HG03565 (cell line): ENCODE measurements at regions not wholly inside any gene's neighbourhood (a gene's known extent, or its start where the extent isn't known, plus 50 kb on each side); places are given as distances from the start of the nearest gene placed in this dataset.
A peak's percentile ranks its signal among the peaks of the same experiment; 100 is the strongest.

Experiments used
- ATAC-seq: cut with Tn5 transposase; IDR thresholded peaks from one replicate; pipeline ENCODE4 v1.9.1; 2021; ENCODE audit warnings: mild to moderate bottlenecking, moderate library complexity; ENCODE audit not compliant: unreplicated experiment

DNA sequence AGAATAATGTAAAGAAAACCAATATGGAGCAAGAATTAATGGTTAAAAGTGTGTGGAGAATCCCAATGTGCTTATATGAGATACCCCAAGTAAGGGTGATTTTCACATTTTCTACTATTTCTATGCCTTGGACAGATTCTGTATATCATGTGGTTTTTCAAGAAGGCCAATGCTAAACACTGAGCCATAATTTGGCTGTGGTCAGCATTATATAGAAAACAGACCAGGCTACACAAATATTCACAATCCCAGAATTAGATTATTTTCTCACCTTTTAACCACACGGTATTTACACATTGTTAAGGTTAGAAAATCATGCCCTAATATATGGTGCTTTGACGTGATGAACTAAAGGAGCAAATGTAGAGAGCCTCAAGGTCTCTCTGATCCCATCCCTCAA, 277.4 kb upstream of the LRATD1 start:
- no peak for ATAC-seq

DNA sequence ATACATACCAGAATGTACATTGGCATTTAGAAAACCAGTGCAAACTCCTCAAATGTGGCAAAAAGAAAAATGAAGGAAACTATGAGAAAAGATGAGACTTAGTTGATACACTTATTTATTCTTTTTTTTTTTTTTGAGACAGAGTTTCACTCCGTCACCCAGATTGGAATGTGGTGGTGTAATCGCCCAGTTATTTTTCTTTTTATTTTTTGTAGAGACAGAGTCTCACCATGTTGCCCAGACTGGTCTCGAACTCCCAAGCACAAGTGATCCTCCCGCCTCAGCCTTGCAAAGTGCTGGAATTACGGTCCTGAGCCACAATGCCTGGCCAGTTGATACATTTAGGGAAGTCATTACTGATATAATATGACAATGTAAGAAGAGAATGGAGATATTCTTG, 274.2 kb upstream of the LRATD1 start:
- ATAC-seq = no peak

DNA sequence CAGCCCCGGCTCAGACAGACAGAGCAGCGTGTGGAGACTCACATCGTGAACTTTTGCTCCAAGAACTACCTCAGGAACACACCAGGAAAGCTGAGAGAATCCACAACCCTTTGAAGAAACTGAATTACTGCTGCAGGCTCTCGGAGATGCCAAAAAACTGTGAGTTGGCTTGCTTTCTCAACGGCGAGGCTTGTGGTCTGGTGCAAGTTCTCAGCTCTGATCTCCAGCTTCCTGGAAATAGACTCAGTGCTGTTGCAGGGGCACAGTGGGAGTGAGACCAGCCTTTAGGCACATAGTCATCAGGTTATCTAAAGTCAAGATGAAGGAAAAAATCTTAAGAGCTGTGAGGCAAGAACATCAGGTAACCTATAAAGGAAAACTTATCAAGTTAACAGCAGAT, 273.7 kb upstream of the LRATD1 start:
- no peak for ATAC-seq

DNA sequence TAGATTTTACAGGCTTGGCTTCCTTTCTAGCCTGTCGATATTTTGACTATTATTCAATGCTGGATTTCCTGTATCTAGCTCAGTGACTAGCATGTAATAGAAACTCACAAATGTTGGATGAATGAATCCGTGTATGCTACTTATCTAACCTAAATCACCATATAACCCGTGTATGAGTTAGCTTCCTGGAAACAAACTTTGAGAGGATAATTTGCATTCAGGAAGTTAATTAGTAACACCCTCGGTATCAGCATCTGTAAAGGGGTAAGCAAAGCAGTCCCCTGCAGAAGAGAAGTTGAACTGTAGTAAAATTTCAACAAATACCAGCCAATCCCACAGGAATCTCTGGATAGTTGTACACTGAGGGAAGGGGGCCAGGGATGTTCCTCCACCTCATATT, 269.4 kb upstream of the LRATD1 start:
- no peak for ATAC-seq

DNA sequence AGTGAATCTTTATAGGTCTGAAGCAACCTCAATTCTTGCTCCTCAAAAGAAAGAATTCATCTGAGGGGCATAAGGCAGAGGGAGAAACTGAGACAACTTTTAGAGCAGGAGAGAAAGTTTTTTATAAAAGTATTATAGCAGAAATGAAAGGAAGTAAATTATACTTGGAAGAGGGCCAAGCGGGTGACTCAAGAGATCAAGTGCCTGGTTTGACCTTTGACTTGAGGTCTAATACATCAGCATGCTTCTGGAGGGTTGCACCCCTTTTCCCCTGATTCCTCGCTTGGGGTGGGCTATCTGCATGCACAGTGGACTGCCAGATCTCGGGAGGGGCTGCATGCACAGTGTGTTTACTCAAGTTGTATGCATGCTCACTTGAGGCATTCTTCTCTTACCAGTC, 268.5 kb upstream of the LRATD1 start:
- ATAC-seq = no peak

DNA sequence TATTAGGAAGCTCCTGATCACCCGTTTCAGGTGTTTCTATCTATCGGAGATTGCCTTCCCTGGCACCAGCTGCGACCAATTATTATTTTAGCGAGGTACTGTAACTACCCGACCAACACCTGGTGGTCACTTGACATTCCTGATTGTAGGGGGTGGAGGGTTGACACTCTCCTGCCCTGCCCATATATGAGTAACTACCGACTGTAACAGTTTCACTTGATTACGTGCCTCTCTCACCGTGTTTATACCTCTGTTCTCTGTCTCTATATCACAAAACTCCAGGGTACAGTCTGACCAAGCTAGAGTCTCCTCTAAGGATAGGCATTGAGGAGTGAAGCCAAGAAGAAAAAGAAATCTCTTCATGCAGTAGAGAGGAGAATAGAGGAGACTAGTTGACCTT, 268.0 kb upstream of the LRATD1 start:
- ATAC-seq = no peak

DNA sequence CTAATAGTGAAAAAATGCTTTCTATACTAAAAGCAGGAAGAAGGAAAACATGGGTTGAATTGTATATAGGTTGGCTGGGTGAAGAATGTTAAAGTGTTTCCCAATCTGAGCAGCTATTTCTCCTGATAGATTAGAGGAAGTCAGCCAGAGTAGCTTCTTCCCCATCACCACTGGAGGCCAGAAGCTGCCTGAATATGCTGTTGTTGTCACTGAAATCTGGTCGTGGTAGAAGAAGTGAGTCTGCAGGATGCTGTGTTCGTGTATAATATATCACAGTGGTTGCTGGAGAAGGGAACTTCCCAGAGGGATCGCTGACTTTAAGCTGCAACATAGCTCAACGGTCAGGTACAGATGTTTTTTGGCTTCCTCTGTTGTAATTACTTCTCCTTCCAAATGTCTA, 247.5 kb upstream of the LRATD1 start:
- ATAC-seq = no peak

DNA sequence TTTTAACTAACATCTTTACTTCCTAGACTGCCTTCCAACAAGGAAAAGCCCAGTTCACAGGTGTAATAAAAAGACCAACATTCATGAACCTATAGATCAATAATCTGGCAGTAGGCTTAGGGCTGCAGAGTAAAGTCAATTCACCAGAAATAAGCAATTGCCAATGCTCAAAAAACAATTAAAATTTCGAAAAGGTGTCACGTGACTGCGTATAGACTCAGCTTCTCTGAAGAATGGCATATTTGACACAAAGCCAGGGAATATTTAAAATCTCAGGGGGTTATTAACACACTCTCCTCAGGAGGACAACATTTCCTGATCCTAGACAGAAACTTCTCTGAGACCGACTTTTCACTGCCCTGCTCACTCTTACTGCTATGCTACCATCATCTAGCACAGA, 245.2 kb upstream of the LRATD1 start:
- no peak for ATAC-seq

DNA sequence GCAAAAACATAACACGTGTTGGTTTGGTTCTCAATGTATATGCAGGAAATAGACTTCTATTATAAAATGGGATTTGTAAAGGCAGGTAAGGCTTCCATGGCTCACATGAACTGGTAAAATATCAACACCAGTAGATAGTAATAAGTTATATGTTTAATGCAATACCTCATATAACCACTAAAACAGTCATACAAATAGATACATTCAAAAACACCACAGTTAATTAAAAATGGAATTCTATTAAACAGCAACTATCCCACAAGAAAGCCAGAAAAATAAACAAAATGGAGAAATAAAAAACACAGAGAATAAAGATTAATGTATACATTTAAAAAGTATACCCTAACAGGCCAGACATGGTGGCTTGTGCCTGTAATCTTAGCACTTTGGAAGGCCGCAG, 243.8 kb upstream of the LRATD1 start:
- no peak for ATAC-seq

DNA sequence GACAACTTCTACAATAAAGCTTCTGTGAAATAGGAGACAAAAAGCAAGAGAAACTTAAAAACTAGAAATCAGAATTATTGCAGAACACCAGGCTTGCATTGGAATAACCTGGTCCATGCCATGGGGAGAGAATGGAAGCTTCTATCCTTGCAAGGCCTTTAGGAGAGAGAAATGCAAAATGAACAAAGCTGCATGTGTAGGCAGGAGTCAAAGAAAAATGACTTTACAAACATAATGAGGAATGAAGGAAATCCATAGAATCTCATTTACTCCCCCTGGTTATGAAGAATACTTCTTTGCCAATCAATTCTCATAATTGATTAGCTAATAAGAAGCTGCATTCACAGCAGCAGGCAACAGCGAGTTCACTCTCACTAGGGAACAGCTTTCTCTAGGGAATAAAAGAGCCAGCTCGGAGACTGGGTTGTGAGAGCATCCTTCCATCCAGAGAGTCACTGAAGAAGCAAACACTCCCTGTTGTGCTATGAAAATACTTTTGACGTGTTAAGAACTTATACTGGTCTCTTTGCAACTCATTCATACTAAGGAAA, 235.9 kb upstream of the LRATD1 start:
- no peak for ATAC-seq

DNA sequence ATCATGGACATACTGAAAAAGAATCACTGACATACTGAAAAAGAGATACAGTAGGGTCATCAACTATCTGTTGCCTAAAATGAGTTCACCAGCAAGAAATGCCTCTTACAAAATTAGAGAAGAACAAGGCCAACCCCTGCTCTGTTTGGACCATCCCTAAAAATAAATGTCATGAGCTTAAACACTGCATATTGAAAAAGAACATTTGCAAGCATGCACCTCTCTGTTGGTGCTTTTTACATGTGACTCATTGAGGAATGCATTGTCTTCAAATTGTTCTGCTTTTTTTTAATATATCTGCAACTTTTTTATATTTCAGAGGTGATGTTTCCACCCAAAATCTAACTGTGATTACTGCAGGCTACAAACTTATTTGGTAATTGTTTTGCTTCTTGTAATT, 233.9 kb upstream of the LRATD1 start:
- ATAC-seq = no peak

DNA sequence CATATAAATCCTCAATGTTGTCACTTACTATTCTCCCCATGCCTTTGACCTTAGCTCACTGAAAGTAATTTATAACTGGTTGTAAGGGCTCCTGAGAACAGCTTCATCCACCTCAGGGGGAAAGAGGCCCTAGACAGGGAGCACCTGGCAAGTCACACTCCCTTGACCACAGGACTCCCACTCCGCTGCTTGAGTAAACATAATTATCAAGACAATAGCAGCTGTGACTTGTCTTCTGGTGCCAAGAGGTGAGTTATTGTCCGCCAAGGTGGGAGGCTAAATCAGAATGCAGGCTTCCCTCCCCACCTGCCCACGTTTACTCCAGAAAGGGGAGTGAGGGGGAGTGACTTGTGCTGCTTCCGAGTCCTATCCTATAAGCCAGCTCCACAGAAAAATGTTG, 230.6 kb upstream of the LRATD1 start:
- ATAC-seq = no peak

DNA sequence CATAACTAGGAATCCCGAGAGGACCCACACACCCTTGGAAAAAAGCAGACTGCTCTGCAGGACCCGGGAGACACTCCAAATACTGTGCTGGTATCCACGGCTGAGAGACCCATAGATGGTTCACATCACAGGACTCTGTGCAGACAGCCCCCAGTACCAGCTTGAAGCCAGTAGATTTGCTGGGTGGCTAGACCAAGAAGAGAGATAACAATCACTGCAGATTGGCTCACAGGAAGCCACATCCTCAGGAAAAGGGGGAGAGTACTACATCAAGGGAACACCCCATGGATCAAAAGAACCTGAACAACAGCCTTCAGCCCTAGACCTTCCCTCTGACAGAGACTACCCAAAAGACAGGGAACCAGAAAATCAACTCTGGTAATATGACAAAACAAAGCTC, 223.8 kb upstream of the LRATD1 start:
- no peak for ATAC-seq

DNA sequence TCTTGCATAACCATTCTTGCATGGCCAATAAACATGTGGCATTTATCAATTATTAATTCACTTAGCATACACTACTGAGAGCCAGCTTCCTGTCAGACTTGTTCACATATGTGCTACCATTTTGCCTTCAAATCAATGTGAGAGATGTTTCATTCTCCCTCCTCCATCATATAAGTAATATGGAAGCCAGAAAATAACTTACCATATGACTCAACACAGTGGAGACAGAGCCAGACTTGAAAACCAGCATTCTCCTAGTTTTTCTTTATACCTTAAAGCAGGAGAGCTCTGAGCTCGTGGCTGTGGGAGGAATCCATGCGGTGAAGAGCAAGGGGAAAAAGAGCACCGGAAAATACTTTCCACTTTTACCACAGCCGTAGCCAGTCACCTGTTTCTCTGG, 215.0 kb upstream of the LRATD1 start:
- ATAC-seq = no peak

DNA sequence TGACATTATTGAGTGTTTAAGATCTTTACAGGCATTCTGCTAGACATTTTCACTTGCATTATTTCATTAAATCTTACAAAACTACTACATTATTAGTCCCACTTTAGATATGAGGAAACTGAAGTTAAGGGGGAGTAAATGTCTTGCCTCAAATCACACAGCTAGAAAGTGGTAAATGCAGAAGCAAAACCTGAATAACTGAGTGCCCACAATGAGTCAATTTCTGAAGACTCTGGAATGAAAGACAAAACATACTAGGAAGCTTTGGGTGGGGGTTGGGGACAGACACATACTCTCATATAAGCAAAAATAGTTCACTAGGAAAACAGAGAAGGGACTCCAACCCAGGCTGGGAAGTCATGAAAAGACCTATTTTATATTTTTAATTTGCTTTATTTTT, 214.4 kb upstream of the LRATD1 start:
- no peak for ATAC-seq

DNA sequence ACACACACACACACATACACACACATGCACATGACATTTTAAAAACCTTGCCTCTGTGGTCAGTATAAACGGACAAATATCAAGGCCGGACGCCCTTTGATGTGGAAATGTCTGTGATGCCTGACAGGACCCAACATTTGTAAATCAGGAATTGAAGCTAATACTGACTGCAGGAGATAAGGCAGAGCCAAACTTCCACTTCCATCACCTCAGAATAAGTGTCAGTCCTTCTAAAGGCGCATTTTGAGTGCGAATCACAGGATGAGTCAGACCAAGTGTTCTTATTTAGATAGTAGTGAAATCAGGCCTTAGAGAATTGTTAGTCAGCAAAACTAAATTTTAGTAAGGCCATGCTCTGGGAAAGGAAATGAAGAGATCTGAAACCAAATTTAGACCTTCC, 211.7 kb upstream of the LRATD1 start:
- ATAC-seq = no peak

DNA sequence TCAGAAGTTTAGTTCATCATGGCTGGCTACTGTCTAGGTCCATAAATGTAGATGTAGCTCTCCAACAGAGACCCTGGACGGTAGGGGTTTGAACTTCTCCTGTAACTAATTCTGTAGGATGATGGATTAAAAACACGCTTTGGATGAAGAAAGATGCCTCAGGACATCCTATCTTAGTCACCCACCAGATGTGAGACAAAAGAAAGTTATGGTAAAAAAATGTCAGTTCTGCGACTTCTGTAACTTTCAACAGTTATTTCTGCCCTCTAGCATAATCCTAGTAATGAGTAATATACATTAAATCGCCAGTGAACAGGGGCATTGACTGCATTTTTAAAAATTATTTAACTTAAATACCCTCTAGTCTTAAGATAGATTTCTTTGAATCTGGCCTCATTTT, 210.1 kb upstream of the LRATD1 start:
- ATAC-seq = no peak

DNA sequence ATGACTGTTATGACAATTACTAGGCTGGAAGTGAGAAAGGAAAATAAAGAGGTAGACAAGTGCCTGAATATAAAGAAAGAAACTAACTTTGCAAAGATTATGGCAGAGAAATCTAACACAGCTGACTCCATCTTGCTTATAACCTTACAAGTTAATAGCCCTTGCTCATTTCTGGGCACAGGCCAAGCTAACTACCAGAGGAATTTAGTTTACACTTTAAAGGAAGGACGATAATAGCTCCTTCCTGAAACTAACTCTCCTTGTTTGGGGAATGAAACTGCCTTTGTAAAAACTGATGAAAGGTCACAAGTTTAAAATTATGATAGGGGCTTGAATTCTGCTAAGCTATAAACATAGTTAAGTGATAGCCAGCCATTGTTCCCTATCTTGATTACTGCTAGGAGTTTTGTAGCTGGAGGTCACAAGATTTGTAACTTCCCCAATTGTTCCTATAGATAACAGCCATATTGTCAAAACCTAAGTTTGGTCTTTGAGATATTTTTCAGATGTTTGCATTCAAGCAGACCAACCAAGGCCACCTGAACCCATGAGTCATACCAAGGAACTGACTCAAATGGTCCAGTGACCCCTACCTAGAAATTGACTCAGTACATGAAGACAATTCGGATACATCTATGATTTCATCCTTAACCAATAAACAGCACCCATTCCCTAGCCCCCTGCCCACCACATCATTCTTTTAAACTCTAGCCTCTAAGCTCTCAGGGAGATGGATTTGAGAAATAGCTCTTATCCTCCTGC, 209.2 kb upstream of the LRATD1 start:
- ATAC-seq = peak; percentile 29

DNA sequence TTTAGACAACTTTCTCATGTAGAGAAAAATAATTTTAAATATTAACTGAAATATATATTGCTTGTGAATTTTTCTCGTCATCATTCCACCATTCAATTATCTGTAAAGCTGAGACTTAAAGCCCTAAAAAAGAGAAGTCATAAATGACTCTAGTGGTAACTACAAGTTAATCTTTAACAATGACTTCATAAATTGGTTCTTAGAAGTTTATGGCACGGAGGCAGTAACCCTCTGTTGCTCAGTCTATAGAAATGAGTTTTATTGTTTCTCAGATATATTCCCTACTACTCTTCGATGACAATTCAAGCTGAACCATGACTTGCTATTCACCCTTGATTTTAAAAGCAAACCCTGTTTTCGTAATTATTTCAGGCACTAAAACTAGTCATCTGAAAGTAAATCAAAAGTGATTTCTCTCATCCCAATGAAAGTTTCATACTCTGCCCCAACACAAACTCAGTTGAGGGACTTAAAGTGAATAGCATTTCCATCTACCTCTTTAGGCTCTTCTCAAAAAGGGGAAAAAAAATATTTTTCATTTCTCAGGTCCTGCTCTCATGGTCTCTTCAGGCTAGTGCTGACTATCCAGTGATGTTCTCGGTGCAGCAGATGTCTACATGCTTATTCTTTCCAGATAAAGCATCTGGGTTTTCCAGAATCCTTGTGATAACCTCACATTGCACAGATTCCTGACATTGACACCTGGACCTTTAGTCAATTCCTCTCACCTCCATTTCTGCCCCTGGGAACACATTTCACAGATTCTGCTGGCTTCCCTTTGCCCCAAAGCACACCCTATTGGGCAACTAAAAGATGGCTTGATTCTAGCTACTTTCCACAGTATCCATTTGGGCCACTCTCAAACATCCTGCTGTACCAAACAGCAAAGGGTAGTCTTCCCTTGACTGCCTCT, 207.8 kb upstream of the LRATD1 start:
- peak; percentile 52 for ATAC-seq

DNA sequence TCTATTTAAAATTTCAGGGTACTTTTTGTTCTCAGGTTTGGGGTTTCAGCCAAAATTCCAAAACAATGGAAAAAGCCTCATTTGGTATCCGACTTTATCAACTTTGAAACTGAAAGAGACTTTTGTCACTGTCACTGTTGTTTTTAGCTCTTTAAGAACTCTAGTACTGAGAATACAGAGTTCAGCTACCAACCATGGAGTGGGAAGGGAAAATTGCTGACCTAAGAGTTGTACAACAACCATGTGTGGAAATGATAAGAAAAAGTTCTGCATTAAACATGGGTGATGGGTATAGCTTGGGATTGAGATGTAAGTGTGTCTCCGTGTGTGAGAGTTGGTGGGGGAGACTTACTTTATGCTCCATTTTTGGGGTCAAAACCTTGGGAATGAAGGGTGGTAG, 206.6 kb upstream of the LRATD1 start:
- no peak for ATAC-seq

DNA sequence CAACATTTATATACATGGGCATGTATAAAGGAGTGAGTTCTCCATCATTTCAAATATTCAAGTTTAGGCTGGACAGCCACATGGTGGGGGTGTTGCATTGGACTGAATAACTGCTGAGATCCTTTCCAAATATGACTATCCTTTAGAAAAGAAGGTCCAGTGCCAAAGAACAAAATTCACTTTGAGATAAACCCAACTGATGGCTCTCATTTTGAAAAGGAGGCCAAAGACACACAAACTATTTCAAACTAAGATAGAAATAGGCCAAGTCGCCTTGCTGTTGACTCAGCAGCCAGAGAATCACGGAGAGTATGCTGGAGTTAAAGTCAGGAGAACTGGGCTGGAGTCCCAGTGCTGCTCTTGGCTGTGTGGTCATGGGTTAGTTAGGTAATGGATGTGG, 204.5 kb upstream of the LRATD1 start:
- ATAC-seq = no peak

DNA sequence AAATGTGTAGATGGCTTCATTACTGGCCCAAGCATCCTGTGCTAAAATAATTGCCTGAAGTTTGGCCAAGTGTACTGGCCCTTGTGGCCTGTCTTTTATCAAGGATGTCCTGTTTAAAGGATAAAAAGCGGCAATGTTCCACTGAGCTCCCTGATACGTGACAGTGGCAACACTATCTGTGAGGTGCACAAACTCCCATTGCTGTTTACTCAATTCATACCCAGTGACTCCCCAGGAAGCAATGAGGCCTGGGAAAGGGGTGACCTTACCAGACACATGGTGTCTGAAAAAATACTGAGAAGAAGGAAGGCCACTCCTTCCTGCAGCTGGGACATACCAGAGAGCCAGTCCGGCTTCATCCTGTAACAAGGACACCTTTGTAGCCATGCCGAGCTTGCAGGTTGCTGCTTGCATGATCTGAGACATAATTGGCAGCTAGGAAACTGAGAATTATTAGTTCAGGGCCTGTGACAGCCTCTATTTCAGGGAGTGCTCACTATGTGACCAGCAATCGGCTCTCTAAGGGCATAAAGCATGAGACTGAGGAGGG, 198.5 kb upstream of the LRATD1 start:
- ATAC-seq = no peak
